GM12878 (cell line): ENCODE measurements at regions not wholly inside any gene's neighbourhood (a gene's known extent, or its start where the extent isn't known, plus 50 kb on each side); places are given as distances from the start of the nearest gene placed in this dataset.

Experiments
- ATAC-seq: fragments of 200-7000 bp; cut with Tn5 transposase; 3 replicates; pipeline ENCODE4 v1.9.1; 2020; ENCODE audit warnings: mild to moderate bottlenecking, moderate library complexity
- BruUV-seq: library from RNA; stranded (reverse); fragments of 400-500 nt; replicated peaks from 2 replicates; lab custom pipeline; 2021; lab: Mats Ljungman, UMichigan
- CTCF ChIA-PET: fragments of 300-600 bp; sonication (Branson Sonifier 250); formaldehyde crosslinking; extraction: SDS; loops from one replicate; lab custom pipeline; 2021; ENCODE audit warnings: inconsistent platforms; lab: Yijun Ruan, JAX
- POLR2A ChIA-PET: fragments of 350-600 bp; formaldehyde crosslinking; extraction: SDS; loops from one replicate; lab custom pipeline; 2021; ENCODE audit warnings: inconsistent platforms; lab: Charles Lee
- RAD21 ChIA-PET: fragments of 300-600 bp; sonication (Branson Sonifier 250); formaldehyde crosslinking; loops from one replicate; lab custom pipeline; 2023; ENCODE audit warnings: antibody characterized with exemption; ENCODE audit not compliant: unreplicated experiment; lab: Charles Lee
- SMC1A ChIA-PET: fragments of 300-600 bp; sonication (Branson Sonifier 250); formaldehyde crosslinking; loops from one replicate; lab custom pipeline; 2023; ENCODE audit not compliant: unreplicated experiment, uncharacterized antibody; lab: Charles Lee
- DNase-seq: peaks from one replicate; pipeline ENCODE4 v3.0.0-alpha.2; 2011; ENCODE audit warnings: low read depth, low spot score
- FAIRE-seq: peaks from 3 replicates; lab custom pipeline; 2011; peaks lifted over from hg19 to GRCh38; lab: Jason Lieb, UNC
- H2AFZ ChIP-seq: 2 replicates; pipeline ENCODE4 v1.6.0; 2011; ENCODE audit warnings: low read depth, low read length, control low read depth; ENCODE audit not compliant: control insufficient read depth
- H3K27ac ChIP-seq: 2 replicates; pipeline ENCODE4 v1.5.1; 2011; ENCODE audit warnings: control low read depth; ENCODE audit not compliant: control insufficient read depth, insufficient read depth
- H3K27me3 ChIP-seq, 2 experiments: replicated peaks in 1 of 2; 2 replicates each; pipeline versions ENCODE4 v1.6.0 to v1.6.1; 2011; ENCODE audit warnings: low read length in 1 of 2; ENCODE audit not compliant: control insufficient read depth in 2 of 2, insufficient read depth in 2 of 2
- H3K36me3 ChIP-seq, 2 experiments: 2 replicates each; pipeline ENCODE4 v1.5.1; 2011; ENCODE audit warnings: low read length in 1 of 2; ENCODE audit not compliant: control insufficient read depth in 2 of 2, insufficient read depth in 2 of 2
- H3K4me1 ChIP-seq: 2 replicates; pipeline ENCODE4 v1.6.1; 2011; ENCODE audit warnings: mild to moderate bottlenecking, low read length, moderate library complexity, mixed read lengths; ENCODE audit not compliant: control insufficient read depth, insufficient read depth
- H3K4me2 ChIP-seq: 2 replicates; pipeline ENCODE4 v1.6.0; 2011; ENCODE audit warnings: control low read depth; ENCODE audit not compliant: control insufficient read depth, insufficient read depth
- H3K4me3 ChIP-seq: fragments of 200-600 bp; sonication (generic); 2 replicates; pipeline ENCODE4 v1.5.1; 2016
- H3K79me2 ChIP-seq: 2 replicates; pipeline ENCODE4 v1.6.0; 2011; ENCODE audit warnings: low read length; ENCODE audit not compliant: control insufficient read depth, insufficient read depth
- H3K9ac ChIP-seq: 2 replicates; pipeline ENCODE4 v1.8.0; 2011; ENCODE audit warnings: low read length, control low read depth, mixed read lengths; ENCODE audit not compliant: control insufficient read depth, insufficient read depth
- H3K9me3 ChIP-seq: replicated peaks from 3 replicates; pipeline ENCODE4 v1.5.1; 2011; ENCODE audit warnings: mild to moderate bottlenecking, low read length; ENCODE audit not compliant: control insufficient read depth, insufficient read depth
- H4K20me1 ChIP-seq: 2 replicates; pipeline ENCODE4 v1.6.0; 2011; ENCODE audit not compliant: control insufficient read depth, insufficient read depth
- ASH2L ChIP-seq: fragments of 300-600, 200-600 bp; sonication (generic); IDR thresholded peaks from 2 replicates; pipeline ENCODE4 v1.6.1; 2017; ENCODE audit warnings: low read depth, mild to moderate bottlenecking, borderline replicate concordance
- BACH1 ChIP-seq: fragments of 450-650 bp; IDR thresholded peaks from 2 replicates; pipeline ENCODE4 v1.6.1; 2017; ENCODE audit warnings: mild to moderate bottlenecking, borderline replicate concordance
- EGR1 ChIP-seq, 2 experiments: IDR thresholded peaks; 1 replicate in 1 of 2; 2 replicates in 1 of 2; pipeline ENCODE4 v1.6.1; 2011 to 2012; ENCODE audit warnings: low read depth in 2 of 2, low read length in 2 of 2, borderline replicate concordance in 1 of 2, mild to moderate bottlenecking in 1 of 2, moderate library complexity in 1 of 2
- ETV6 ChIP-seq, 2 experiments: fragments of 450-650 bp in 1 of 2; IDR thresholded peaks in 1 of 2; conservative IDR thresholded peaks in 1 of 2; 2 replicates each; pipeline ENCODE4 v1.6.1; 2014; ENCODE audit warnings: antibody characterized with exemption in 1 of 2, borderline replicate concordance in 1 of 2, low read depth in 1 of 2, mild to moderate bottlenecking in 1 of 2, moderate library complexity in 1 of 2
- HDAC6 ChIP-seq: fragments of 200-600 bp; sonication (generic); IDR thresholded peaks from one replicate; pipeline ENCODE4 v1.8.0; 2017; ENCODE audit warnings: antibody characterized with exemption; ENCODE audit not compliant: unreplicated experiment
- KAT2A ChIP-seq: conservative IDR thresholded peaks from 2 replicates; pipeline ENCODE4 v1.6.1; 2011; ENCODE audit warnings: low read depth, low read length; ENCODE audit not compliant: control insufficient read depth
- PAX5 ChIP-seq: IDR thresholded peaks from 2 replicates; pipeline ENCODE4 v1.6.1; 2011; ENCODE audit warnings: low read depth, low read length, borderline replicate concordance
- POLR2A ChIP-seq: IDR thresholded peaks from 2 replicates; pipeline ENCODE4 v1.6.1; 2011; ENCODE audit warnings: low read depth, mild to moderate bottlenecking, low read length
- RAD51 ChIP-seq: fragments of 450-650 bp; IDR thresholded peaks from 2 replicates; pipeline ENCODE4 v1.6.1; 2016; ENCODE audit warnings: moderate library complexity, mild to moderate bottlenecking, inconsistent platforms
- RBBP5 ChIP-seq: fragments of 200-600 bp; sonication (generic); conservative IDR thresholded peaks from 2 replicates; pipeline ENCODE4 v1.6.1; 2016
- RELA ChIP-seq: fragments of 450-650 bp; IDR thresholded peaks from 2 replicates; pipeline ENCODE4 v1.8.0; 2014; ENCODE audit warnings: borderline replicate concordance; ENCODE audit not compliant: partially characterized antibody
- RFX5 ChIP-seq: IDR thresholded peaks from 2 replicates; pipeline ENCODE4 v1.6.1; 2011; ENCODE audit warnings: low read depth, low read length, improper control_type of control experiment
- SRF ChIP-seq, 2 experiments: IDR thresholded peaks; 2 replicates each; pipeline ENCODE4 v1.6.1; 2011; ENCODE audit warnings: low read depth in 2 of 2, low read length in 2 of 2, mild to moderate bottlenecking in 1 of 2, moderate library complexity in 1 of 2
- ZBED1 ChIP-seq: IDR thresholded peaks from 2 replicates; pipeline ENCODE4 v1.6.1; 2016; ENCODE audit warnings: borderline replicate concordance
- ZNF384 ChIP-seq: IDR thresholded peaks from 2 replicates; pipeline ENCODE4 v1.6.1; 2012; ENCODE audit warnings: low read depth, mild to moderate bottlenecking, low read length, improper control_type of control experiment, borderline replicate concordance
- WGBS: methylation state at CpG from one replicate; pipeline ENCODE4 v1.1.6; 2016; ENCODE audit warnings: low lambda C conversion rate; ENCODE audit not compliant: insufficient replicate concordance, insufficient coverage; ENCODE audit errors: missing lambda C conversion rate; 5-methylcytosine and 5-hydroxymethylcytosine counted together
- in situ Hi-C: fragments of 300-500 bp; cut with MboI; formaldehyde crosslinking; loops from 9 replicates; pipeline ENCODE4 v1.14.3; 2018; ENCODE audit warnings: mixed read lengths
- intact Hi-C: fragments of 100-400 bp; cut with micrococcal nuclease; formaldehyde crosslinking; loops from one replicate; pipeline ENCODE4 v1.14.2; 2022; ENCODE audit not compliant: unreplicated experiment
- TF ChIP-seq, protein P1 (sequence below): fragments of 450-650 bp; IDR thresholded peaks from 2 replicates; pipeline ENCODE4 v1.6.1; 2017; ENCODE audit warnings: mild to moderate bottlenecking, moderate library complexity
- TF ChIP-seq, protein P2 (sequence below), 3 experiments: IDR thresholded peaks in 2 of 3; conservative IDR thresholded peaks in 1 of 3; 2 replicates each; pipeline ENCODE4 v1.5.1; 2011; ENCODE audit warnings: low read depth in 3 of 3, low read length in 3 of 3, mild to moderate bottlenecking in 3 of 3, control low read depth in 2 of 3, moderate library complexity in 2 of 3, inconsistent platforms in 1 of 3, mixed read lengths in 1 of 3; ENCODE audit not compliant: control insufficient read depth in 2 of 3, insufficient read depth in 1 of 3; ENCODE audit errors: extremely low read depth in 1 of 3

DNA sequence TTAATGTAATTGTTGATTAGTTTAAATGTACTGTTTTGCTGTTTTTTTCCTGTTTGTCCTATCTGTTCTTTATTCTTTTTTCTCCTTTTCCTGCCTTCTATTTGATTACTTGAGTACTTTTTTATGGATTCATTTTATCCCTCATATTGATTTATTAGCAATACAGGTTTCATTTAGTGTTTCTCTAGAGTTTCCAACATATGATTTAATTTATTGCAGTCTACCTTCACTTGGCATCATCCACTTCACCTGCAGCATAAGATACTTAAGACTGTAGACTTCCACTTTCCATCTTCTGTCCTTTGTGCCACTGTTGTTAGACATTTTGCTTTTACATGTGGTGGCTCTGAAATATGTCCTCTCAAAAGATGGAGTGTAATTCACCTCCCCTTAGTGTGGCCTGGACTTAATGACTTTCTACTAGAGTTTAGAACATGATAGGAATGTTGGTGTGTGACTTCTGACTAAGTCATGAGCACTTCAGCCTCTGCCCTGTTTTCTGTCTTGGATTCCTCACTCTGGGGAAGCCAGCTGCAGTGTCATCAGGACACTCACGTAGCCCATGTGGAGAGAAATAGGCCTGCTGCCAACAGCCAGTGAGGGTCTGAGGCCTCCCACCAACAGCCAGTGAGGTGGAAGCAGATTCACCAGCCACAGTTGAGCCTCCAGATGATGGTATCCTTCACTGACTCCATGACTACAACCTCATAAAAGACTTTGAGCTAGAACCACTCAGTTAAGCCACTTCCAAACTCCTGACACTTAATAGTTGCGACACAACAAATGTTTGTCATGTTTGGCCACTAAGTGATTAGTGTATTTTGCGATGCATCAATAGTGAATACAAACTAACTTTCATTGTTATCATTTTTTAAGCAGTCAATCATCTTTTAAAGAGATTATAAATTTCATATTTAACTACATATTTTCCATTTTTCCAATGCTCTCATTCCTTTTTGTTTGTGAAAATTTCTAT, 643.5 kb upstream of the DPP6 start:
- H3K36me3 ChIP-seq = no peaks in the 10 kb centered on the region
- H3K4me1 ChIP-seq = no peaks in the 10 kb centered on the region
- DNase-seq = no peak
- no peak for FAIRE-seq
- ChIA-PET CTCF (no interaction called here), RAD21 (no interaction called here), POLR2A (no interaction called here), SMC1A (no interaction called here)
- no peak overlapping the region for H3K9ac ChIP-seq
- intact Hi-C loops (no loop called here), in situ Hi-C loops (no loop called here)
- no peak overlapping the region for H3K4me3 ChIP-seq
- no peaks in the 10 kb centered on the region for H3K27me3 ChIP-seq
- 31% methylated on average over 3 of the region's 3 CpGs for WGBS
- H3K27ac ChIP-seq = no peak overlapping the region
- H4K20me1 ChIP-seq = no peaks in the 10 kb centered on the region
- no peaks in the 10 kb centered on the region; the same call in 2 of the 3 replicates for H3K9me3 ChIP-seq
- H3K4me2 ChIP-seq = no peak overlapping the region
- BruUV-seq = no TSS peak
- no peaks in the 10 kb centered on the region for H3K79me2 ChIP-seq
- H2AFZ ChIP-seq = no peak overlapping the region
- no peak for ATAC-seq
- TF ChIP-seq, protein P1, sequence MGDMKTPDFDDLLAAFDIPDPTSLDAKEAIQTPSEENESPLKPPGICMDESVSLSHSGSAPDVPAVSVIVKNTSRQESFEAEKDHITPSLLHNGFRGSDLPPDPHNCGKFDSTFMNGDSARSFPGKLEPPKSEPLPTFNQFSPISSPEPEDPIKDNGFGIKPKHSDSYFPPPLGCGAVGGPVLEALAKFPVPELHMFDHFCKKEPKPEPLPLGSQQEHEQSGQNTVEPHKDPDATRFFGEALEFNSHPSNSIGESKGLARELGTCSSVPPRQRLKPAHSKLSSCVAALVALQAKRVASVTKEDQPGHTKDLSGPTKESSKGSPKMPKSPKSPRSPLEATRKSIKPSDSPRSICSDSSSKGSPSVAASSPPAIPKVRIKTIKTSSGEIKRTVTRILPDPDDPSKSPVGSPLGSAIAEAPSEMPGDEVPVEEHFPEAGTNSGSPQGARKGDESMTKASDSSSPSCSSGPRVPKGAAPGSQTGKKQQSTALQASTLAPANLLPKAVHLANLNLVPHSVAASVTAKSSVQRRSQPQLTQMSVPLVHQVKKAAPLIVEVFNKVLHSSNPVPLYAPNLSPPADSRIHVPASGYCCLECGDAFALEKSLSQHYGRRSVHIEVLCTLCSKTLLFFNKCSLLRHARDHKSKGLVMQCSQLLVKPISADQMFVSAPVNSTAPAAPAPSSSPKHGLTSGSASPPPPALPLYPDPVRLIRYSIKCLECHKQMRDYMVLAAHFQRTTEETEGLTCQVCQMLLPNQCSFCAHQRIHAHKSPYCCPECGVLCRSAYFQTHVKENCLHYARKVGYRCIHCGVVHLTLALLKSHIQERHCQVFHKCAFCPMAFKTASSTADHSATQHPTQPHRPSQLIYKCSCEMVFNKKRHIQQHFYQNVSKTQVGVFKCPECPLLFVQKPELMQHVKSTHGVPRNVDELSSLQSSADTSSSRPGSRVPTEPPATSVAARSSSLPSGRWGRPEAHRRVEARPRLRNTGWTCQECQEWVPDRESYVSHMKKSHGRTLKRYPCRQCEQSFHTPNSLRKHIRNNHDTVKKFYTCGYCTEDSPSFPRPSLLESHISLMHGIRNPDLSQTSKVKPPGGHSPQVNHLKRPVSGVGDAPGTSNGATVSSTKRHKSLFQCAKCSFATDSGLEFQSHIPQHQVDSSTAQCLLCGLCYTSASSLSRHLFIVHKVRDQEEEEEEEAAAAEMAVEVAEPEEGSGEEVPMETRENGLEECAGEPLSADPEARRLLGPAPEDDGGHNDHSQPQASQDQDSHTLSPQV = no peak
- TF ChIP-seq RBBP5 = no peak
- TF ChIP-seq, protein P2, sequence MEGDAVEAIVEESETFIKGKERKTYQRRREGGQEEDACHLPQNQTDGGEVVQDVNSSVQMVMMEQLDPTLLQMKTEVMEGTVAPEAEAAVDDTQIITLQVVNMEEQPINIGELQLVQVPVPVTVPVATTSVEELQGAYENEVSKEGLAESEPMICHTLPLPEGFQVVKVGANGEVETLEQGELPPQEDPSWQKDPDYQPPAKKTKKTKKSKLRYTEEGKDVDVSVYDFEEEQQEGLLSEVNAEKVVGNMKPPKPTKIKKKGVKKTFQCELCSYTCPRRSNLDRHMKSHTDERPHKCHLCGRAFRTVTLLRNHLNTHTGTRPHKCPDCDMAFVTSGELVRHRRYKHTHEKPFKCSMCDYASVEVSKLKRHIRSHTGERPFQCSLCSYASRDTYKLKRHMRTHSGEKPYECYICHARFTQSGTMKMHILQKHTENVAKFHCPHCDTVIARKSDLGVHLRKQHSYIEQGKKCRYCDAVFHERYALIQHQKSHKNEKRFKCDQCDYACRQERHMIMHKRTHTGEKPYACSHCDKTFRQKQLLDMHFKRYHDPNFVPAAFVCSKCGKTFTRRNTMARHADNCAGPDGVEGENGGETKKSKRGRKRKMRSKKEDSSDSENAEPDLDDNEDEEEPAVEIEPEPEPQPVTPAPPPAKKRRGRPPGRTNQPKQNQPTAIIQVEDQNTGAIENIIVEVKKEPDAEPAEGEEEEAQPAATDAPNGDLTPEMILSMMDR (IDR thresholded peaks at IDR 0.05 in 2 of 3, conservative IDR thresholded peaks at IDR 0.05 in 1 of 3; ENCODE audit: control insufficient read depth in 2 of 3, extremely low read depth in 1 of 3, insufficient read depth in 1 of 3, low read depth in 3 of 3, low read length in 3 of 3) = no peak
- TF ChIP-seq PAX5 = no peak
- no peak for TF ChIP-seq POLR2A
- TF ChIP-seq ASH2L = no peak
- TF ChIP-seq RFX5 = no peak
- no peak for TF ChIP-seq KAT2A
- TF ChIP-seq ETV6 (conservative IDR thresholded peaks at IDR 0.05 in 1 of 2, IDR thresholded peaks at IDR 0.05 in 1 of 2; ENCODE audit: borderline replicate concordance in 1 of 2, low read depth in 1 of 2) = no peak
- TF ChIP-seq RAD51 = no peak
- no peak for TF ChIP-seq HDAC6
- no peak for TF ChIP-seq EGR1 (IDR thresholded peaks at IDR 0.05; ENCODE audit: borderline replicate concordance in 1 of 2, low read depth in 2 of 2, low read length in 2 of 2)
- no peak for TF ChIP-seq ZBED1
- TF ChIP-seq ZNF384 = no peak
- no peak for TF ChIP-seq SRF (IDR thresholded peaks at IDR 0.05; ENCODE audit: low read depth in 2 of 2, low read length in 2 of 2)
- TF ChIP-seq RELA = no peak
- no peak for TF ChIP-seq BACH1
